ENCODE measurements at regions not wholly inside any gene's neighbourhood (a gene's known extent, or its start where the extent isn't known, plus 50 kb on each side); places are given as distances from the start of the nearest gene placed in this dataset.

DNA sequence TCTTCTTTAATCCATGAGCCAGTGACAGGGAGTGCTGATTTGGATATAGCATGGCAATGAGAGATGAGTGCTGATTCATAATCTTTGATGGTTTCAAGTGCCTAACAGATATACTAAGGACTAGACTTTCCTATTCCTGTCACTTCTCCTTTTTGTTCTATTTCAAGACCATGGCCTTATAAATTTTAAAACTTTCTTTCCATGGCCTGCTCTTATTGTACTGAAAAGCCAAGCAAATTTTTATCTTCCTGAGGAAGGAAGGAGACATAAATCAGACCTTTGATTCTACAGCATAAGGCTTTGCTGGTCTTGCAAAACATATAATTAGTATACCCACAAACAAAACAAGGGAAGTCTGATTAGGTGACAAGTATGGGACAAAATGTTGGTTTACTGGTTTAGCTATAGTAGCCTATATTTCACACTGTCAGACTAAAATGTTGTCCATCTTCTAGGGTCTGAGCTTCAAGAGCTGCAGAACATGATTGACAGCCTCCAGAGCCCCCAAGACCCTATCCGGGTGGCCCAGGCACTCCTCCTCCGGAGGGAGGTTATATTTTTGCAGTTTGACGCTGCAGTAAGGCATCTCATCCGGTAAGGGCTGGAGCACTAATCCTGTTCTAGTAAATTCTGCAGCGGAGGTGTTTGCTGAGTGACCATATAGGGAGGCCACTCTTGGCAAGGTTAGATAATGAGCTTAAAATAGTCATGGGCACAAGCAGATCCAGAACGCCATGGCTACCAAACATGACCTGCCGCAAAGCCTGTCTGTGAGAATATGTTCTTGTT, 82.3 kb downstream of the CD164 start:
- DNase-seq (no peak), ATAC-seq (no peak)
- Mint-ChIP-seq H3K4me3 (no peak overlapping the region), H3K27me3 (ENCODE audit: low read depth) (no peaks in the 10 kb centered on the region), H3K36me3 (ENCODE audit: insufficient read depth) (no peaks in the 10 kb centered on the region), H3K4me1 (ENCODE audit: low read depth) (peaks cover 8% of the 10 kb centered on the region), H3K9me3 (no peaks in the 10 kb centered on the region)

DNA sequence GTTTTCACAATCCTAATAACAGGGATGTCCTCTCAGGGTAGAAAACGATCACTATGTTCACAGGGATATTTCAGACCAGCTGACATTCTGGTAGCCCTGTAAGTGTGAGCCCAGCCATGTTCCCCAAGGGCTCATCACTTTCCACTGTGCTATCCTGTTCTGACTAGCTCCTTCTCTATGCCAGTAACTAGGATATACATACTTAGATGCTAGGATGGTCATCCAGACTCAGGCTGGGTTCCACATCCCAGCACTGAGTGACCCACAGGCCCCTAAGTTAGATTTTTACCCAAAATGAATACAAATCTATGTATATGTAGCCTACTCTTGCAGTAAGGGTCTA, 83.0 kb downstream of the CD164 start:
- Mint-ChIP-seq H3K36me3 (ENCODE audit: insufficient read depth) (no peaks in the 10 kb centered on the region), H3K27me3 (ENCODE audit: low read depth) (no peaks in the 10 kb centered on the region), H3K9me3 (no peaks in the 10 kb centered on the region), H3K4me3 (no peak overlapping the region), H3K4me1 (ENCODE audit: low read depth) (peaks cover 1% of the 10 kb centered on the region)
- DNase-seq: no peak
- ATAC-seq: no peak

DNA sequence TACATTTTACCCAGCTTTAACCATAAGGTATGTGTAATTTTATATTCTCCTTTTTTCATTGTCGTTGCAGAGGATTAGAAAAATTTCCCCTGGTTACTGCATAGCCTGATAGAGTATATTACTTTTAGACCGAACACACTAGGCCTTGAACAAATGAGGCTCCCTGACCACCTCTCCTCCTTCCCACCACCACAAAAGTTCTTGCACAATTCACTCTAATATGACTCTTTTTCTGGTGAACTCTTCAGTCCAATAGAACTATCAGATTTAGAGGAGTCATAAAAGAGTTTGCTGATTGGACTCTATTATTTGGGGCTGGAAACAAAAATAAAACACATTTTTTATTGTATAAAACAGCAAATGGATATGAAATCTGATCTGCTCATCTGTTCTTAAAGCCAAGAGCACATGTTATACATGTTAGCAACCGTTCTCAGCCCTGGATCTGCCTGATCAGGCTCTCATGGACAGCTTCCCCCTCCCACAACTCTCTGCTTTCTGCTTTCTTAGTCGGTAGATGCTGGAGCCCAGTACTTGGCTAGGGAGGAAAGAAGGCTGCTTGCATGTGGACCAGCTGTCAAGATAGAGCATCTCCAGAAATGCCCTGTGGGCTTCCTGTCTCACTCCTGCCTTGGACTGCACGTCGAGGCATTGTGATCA, 83.5 kb downstream of the CD164 start:
- no peaks in the 10 kb centered on the region for H3K36me3 Mint-ChIP-seq (ENCODE audit: insufficient read depth)
- DNase-seq (no peak), ATAC-seq (no peak)
- no peaks in the 10 kb centered on the region for H3K9me3 Mint-ChIP-seq
- H3K4me1 Mint-ChIP-seq (ENCODE audit: low read depth): no peaks in the 10 kb centered on the region
- no peaks in the 10 kb centered on the region for H3K27me3 Mint-ChIP-seq (ENCODE audit: low read depth)
- H3K4me3 Mint-ChIP-seq: no peak overlapping the region

DNA sequence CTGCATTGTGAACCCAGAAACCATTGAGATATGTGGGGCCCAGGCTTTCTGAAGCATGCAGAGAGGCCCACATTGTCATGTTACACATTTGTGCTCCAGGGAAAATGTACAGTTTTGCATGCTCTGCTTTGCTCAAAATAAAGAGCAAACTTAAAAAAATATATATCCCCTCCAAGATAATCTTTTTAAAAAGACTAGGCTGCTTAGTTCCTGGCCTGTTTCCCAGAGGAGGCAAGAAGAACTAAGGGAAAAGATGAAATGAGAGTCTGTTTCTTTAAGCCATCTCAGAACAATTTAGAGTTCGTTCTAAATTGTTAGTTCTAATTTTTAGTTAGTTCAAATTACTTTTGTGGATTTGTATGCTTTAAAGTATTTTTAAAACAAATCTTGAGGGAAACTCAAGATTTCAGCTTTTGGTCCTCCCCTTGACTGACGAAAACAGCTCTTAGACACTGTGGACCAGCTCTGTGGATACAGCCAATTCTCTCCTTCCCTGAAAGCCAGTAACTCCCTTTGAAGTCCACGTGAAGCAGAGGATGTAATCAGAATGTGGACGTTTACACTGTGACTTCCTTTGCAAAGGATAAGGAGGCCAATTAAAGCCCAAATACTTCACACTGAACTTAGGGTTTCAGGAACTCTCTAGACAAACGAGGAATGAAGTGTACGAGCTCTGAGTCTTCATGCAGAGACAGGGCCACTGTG, 84.7 kb downstream of the CD164 start:
- no peak for ATAC-seq
- H3K4me1 Mint-ChIP-seq (ENCODE audit: low read depth): no peaks in the 10 kb centered on the region
- H3K4me3 Mint-ChIP-seq: no peak overlapping the region
- no peaks in the 10 kb centered on the region for H3K9me3 Mint-ChIP-seq
- H3K36me3 Mint-ChIP-seq (ENCODE audit: insufficient read depth): no peaks in the 10 kb centered on the region
- H3K27me3 Mint-ChIP-seq (ENCODE audit: low read depth): no peaks in the 10 kb centered on the region
- DNase-seq: no peak

DNA sequence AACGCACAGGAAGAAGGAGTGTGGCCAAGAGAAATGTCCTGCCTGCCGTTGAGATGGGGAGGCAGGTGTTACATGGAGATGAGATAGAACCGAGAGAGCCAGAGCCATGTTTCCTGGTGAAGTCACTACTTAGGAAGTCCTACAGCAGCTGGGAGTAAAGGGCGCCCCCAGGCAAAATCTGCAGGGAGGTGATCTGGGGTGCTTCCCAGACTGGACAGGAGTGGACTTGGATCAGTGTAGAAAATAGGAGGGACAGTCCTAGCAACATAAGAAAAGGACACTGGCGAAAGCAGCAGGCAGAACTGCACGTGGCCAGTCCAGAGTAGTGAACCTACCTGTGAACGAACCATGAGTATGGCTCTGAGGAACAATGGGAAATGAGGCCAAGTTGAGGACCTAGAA, 85.3 kb downstream of the CD164 start:
- H3K27me3 Mint-ChIP-seq (ENCODE audit: low read depth): no peaks in the 10 kb centered on the region
- no peak overlapping the region for H3K4me3 Mint-ChIP-seq
- DNase-seq: no peak
- H3K36me3 Mint-ChIP-seq (ENCODE audit: insufficient read depth): no peaks in the 10 kb centered on the region
- ATAC-seq: no peak
- H3K4me1 Mint-ChIP-seq (ENCODE audit: low read depth): no peaks in the 10 kb centered on the region
- no peaks in the 10 kb centered on the region for H3K9me3 Mint-ChIP-seq

DNA sequence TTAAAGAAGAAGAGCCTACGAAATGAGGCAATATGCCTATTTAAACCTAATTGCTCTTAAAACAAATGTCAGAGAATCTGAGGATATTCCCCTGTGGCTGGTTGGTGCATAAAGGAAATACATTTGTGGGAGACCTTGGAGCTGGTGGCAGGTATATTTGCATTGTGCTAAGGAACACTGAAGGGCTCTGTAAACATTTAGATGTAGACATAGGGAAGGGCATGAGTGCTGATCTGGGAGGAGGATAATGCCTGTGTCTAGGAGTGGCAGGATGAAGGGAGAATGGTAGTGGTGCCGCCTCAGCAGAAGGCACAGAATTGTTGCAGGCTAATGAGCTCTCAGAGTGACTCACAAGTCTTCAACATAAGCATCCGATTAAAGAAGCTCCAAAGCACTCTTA, 85.8 kb downstream of the CD164 start:
- H3K27me3 Mint-ChIP-seq (ENCODE audit: low read depth): no peaks in the 10 kb centered on the region
- no peaks in the 10 kb centered on the region for H3K36me3 Mint-ChIP-seq (ENCODE audit: insufficient read depth)
- ATAC-seq (no peak), DNase-seq (no peak)
- no peaks in the 10 kb centered on the region for H3K9me3 Mint-ChIP-seq
- H3K4me1 Mint-ChIP-seq (ENCODE audit: low read depth): no peaks in the 10 kb centered on the region
- no peak overlapping the region for H3K4me3 Mint-ChIP-seq

DNA sequence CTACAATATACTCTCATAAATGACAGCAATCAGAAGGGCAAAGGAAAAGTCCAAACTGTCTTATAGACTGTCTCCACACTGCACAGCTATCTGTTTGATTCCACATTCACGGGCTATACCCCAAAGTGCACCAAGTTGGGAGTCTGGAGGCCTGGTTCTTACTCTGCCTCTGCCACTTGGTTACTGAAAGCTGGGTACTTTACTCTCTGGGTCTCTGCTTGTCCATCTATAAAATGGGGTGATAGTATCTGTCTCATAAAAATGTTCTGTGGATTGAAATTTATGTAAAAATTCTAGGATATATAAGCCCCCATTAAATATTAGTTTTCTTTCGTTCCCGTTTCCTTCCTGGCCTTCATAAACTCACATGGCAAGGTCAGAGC, 86.5 kb downstream of the CD164 start:
- Mint-ChIP-seq H3K4me3 (no peak overlapping the region), H3K36me3 (ENCODE audit: insufficient read depth) (no peaks in the 10 kb centered on the region), H3K9me3 (no peaks in the 10 kb centered on the region), H3K27me3 (ENCODE audit: low read depth) (no peaks in the 10 kb centered on the region), H3K4me1 (ENCODE audit: low read depth) (no peaks in the 10 kb centered on the region)
- no peak for ATAC-seq
- DNase-seq: no peak

DNA sequence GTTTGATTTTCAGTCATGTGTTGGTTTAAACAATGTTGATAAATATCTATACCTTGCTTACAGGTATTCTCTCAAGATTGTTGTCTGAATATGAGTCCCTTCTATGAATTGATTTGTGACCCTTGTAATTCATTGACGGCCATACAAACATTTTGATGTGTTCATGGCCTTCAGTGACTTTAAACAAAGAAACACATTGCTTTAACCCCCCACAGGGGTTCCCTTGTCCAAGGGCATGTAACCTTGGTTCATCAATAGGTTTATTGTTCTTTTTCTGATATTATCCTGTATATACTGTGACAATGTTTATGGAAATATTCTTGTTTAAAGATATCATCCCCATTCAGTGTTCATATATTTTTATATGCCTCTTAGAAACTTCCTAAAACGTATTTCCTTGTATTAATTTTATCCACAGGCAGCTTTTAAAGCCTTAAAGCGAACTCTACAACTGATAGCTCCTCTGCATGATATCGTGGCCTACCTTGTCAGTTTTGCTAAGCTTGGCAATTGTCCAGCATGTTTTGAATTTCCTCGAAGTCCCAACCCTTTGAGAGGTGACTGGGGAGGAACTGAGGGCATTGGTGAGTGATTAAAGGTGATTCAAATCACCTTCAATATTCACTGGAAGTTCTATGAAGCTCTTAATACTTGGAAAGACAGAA, 87.0 kb downstream of the CD164 start:
- Mint-ChIP-seq H3K9me3 (no peaks in the 10 kb centered on the region), H3K27me3 (ENCODE audit: low read depth) (no peaks in the 10 kb centered on the region), H3K36me3 (ENCODE audit: insufficient read depth) (no peaks in the 10 kb centered on the region), H3K4me3 (no peak overlapping the region), H3K4me1 (ENCODE audit: low read depth) (no peaks in the 10 kb centered on the region)
- no peak for DNase-seq
- ATAC-seq: no peak

DNA sequence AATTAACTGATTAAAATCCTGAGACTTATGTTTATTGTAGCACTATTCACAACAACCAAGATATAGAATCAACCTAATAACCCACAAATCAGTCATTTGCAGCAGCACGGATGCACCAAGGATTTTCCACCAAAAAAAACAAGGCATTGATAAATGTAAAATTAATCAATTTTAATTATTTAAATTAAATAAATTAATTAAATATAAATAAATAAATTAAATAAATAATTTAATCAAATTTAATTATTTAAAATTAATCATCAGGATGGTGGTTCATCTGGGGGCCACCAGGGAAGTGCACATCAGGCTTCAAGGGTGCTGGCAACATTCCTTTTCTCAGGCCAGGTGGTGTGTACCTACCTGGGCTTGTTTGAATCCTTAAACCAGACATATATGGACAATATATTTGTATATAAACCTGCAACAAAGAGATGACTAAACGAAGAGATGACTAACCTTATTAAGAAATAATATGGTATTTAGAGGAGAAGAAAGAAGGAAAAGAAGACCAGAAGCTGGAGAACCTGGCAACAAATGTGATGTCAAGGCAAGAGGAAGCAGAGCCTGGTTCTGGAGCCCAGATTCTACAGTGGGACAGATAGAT, 89.2 kb downstream of the CD164 start:
- Mint-ChIP-seq H3K4me3 (no peak overlapping the region), H3K36me3 (ENCODE audit: insufficient read depth) (no peaks in the 10 kb centered on the region), H3K4me1 (ENCODE audit: low read depth) (no peaks in the 10 kb centered on the region), H3K9me3 (no peaks in the 10 kb centered on the region), H3K27me3 (ENCODE audit: low read depth) (no peaks in the 10 kb centered on the region)
- no peak for DNase-seq
- no peak for ATAC-seq

DNA sequence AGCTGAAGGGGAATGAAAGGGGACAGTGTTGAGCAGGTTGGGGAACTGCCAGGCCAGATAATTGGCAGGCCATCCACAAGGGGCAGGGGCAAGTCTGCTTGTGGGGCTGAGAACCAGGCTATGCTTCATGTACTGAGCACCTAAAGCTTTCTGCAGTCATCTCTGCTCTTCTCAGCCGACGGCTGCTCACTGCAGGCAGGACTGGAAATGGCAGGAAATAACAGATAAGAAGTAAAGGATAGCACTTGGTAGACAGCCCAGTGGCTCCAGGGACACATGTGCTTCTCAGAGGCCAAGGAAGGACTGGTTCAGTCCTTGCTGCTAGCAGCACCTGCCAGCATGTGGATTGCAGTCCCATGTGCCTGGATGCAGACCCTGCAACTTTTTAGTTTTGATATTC, 89.8 kb downstream of the CD164 start:
- no peaks in the 10 kb centered on the region for H3K4me1 Mint-ChIP-seq (ENCODE audit: low read depth)
- H3K27me3 Mint-ChIP-seq (ENCODE audit: low read depth): no peaks in the 10 kb centered on the region
- no peaks in the 10 kb centered on the region for H3K36me3 Mint-ChIP-seq (ENCODE audit: insufficient read depth)
- no peak overlapping the region for H3K4me3 Mint-ChIP-seq
- DNase-seq (no peak), ATAC-seq (no peak)
- H3K9me3 Mint-ChIP-seq: no peaks in the 10 kb centered on the region

DNA sequence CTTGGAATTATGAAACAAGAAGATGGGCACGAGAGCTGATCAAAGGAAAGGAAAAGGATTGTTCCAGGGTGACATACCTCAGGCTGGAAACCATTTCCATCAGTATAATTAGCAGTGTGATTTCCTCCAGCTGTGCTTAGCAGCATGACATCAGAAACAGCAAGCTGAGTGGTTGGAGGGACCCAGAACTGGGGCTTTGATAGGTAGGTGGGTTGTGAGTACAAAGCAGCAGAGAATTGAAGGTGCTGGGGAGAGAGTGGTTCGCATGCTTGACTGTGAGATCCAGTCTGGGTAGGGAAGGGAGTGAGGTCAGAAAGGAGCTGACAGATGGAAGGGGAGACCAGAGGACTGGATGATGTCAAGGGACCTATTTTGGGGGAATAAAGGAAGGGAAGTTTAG, 90.4 kb downstream of the CD164 start:
- no peaks in the 10 kb centered on the region for H3K9me3 Mint-ChIP-seq

DNA sequence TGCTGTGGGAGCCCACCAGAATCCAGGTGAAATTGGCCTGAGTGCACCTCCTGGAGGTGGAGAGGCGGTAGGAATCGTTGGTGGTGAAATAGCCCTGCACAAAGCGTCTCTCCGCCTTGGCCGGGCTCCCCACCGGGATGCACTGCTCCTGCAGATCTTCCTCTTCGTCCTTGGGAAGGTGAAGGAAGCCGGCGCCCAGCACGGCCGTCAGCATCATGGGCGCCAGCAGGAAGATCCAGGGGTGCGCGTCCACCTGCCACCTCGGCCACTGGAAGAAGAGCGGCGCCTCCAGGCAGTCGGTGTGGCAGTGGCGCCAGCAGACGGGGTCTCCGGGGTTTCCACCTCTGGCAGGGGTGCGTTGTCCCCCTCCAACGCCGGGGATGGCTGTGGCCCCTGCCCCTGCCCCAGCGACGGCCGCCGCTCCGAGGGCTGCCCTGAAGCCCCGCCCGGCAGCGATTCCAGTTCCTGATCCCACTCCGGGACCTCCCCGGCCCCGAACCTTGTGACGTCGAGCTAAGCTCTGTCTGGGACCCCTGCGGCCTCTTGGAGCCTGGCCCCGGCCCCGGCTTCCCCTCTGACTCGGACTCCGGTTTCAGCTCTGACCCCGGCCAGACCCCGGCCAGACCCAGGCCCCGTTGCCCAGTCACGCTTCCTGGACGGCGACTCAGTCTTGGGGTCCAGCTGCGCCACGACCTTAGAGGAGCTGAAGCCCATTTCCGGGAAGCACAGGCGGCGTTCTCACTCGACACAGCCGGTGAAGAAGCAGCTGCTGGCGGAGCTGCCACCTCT, 91.9 kb downstream of the CD164 start:
- Mint-ChIP-seq H3K4me3 (no peak overlapping the region), H3K9me3 (no peaks in the 10 kb centered on the region), H3K36me3 (ENCODE audit: insufficient read depth) (no peaks in the 10 kb centered on the region), H3K27me3 (ENCODE audit: low read depth) (no peaks in the 10 kb centered on the region), H3K4me1 (ENCODE audit: low read depth) (no peaks in the 10 kb centered on the region)
- DNase-seq: no peak
- no peak for ATAC-seq

More for the DNA sequence above, 90.4 kb downstream of the CD164 start:
- Mint-ChIP-seq H3K36me3 (ENCODE audit: insufficient read depth) (no peaks in the 10 kb centered on the region), H3K27me3 (ENCODE audit: low read depth) (no peaks in the 10 kb centered on the region), H3K4me3 (no peak overlapping the region), H3K4me1 (ENCODE audit: low read depth) (no peaks in the 10 kb centered on the region)
- no peak for ATAC-seq
- DNase-seq: no peak

DNA sequence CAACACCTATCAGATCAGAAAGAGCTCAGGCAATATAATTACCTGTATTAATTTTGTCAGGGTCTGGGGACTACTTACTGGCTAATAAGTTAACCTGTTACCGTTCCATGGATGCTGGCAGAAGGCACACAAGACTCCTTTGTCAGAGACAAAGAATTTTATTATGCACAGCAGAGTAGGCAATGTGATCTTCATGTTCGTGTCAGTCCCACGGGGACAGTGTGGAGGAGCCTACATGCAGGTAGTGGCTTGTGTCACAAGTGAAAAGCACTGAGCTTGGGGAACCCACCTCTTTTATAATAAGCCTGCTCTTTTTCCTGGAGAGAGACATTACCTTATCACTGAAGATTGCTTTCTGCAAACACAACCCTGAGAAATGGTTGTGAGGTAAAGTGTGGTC, 96.9 kb downstream of the CD164 start:
- Mint-ChIP-seq H3K9me3 (no peaks in the 10 kb centered on the region), H3K36me3 (ENCODE audit: insufficient read depth) (no peaks in the 10 kb centered on the region), H3K4me3 (no peak overlapping the region), H3K4me1 (ENCODE audit: low read depth) (no peaks in the 10 kb centered on the region), H3K27me3 (ENCODE audit: low read depth) (no peaks in the 10 kb centered on the region)
- DNase-seq: no peak
- ATAC-seq: no peak

DNA sequence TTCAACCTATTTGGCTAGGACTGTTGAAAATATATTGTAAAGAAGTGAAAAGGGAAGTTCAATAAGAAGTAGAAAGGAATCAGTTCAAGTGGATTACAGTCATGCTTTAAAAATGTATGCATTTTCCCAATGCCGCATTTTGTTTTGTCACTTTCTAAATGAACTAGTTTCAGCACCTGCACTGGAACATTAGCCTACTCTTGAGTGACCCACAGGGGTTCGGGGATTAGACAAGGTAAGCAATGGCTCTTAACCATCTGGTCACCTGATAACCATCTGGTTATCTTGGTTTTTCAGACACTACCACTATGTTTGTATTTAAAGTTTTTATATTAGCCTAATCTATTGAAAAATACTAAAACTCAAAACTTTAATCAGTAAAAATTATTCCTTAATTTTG, 97.6 kb downstream of the CD164 start:
- H3K27me3 Mint-ChIP-seq (ENCODE audit: low read depth): no peaks in the 10 kb centered on the region
- ATAC-seq (no peak), DNase-seq (no peak)
- H3K4me1 Mint-ChIP-seq (ENCODE audit: low read depth): no peaks in the 10 kb centered on the region
- H3K4me3 Mint-ChIP-seq: no peak overlapping the region
- H3K9me3 Mint-ChIP-seq: no peaks in the 10 kb centered on the region
- no peaks in the 10 kb centered on the region for H3K36me3 Mint-ChIP-seq (ENCODE audit: insufficient read depth)
